IMR-90 (cell line): ENCODE measurements at regions not wholly inside any gene's neighbourhood (a gene's known extent, or its start where the extent isn't known, plus 50 kb on each side); places are given as distances from the start of the nearest gene placed in this dataset.

Experiments used
- BHLHE40 ChIP-seq: fragments of 150-350 bp; IDR thresholded peaks from 2 replicates; pipeline ENCODE4 v1.6.1; 2016; ENCODE audit warnings: mild to moderate bottlenecking, low read depth, low read length
- CEBPB ChIP-seq: IDR thresholded peaks from 2 replicates; pipeline ENCODE4 v1.6.1; 2012; ENCODE audit warnings: low read depth, low read length, improper control_type of control experiment
- CHD1 ChIP-seq: IDR thresholded peaks from 2 replicates; pipeline ENCODE4 v1.6.1; 2012; ENCODE audit warnings: low read depth, low read length, improper control_type of control experiment
- MAFK ChIP-seq: IDR thresholded peaks from 2 replicates; pipeline ENCODE4 v1.6.1; 2012; ENCODE audit warnings: low read depth, low read length, improper control_type of control experiment
- MAZ ChIP-seq: IDR thresholded peaks from 2 replicates; pipeline ENCODE4 v1.6.1; 2012; ENCODE audit warnings: low read depth, mild to moderate bottlenecking, low read length, improper control_type of control experiment, moderate library complexity, borderline replicate concordance
- MXI1 ChIP-seq: IDR thresholded peaks from 2 replicates; pipeline ENCODE4 v1.6.1; 2012; ENCODE audit warnings: low read depth, mild to moderate bottlenecking, low read length, moderate library complexity, borderline replicate concordance
- POLR2A ChIP-seq: IDR thresholded peaks from 2 replicates; pipeline ENCODE4 v1.6.1; 2012; ENCODE audit warnings: mild to moderate bottlenecking, low read depth, low read length
- RFX5 ChIP-seq: IDR thresholded peaks from 2 replicates; pipeline ENCODE4 v1.8.0; 2012; ENCODE audit warnings: low read depth, mild to moderate bottlenecking, low read length, moderate library complexity
- SMC3 ChIP-seq: fragments of 150-350 bp; IDR thresholded peaks from 2 replicates; pipeline ENCODE4 v1.6.1; 2016; ENCODE audit warnings: low read depth, mild to moderate bottlenecking, antibody characterized with exemption, low read length, moderate library complexity
- TF ChIP-seq, protein P1 (sequence below): conservative IDR thresholded peaks from 2 replicates; pipeline ENCODE4 v1.5.1; 2012; ENCODE audit warnings: mild to moderate bottlenecking, low read depth, low read length, improper control_type of control experiment
- TF ChIP-seq, protein P2 (sequence below): fragments of 150-350 bp; IDR thresholded peaks from 2 replicates; pipeline ENCODE4 v1.6.1; 2017; ENCODE audit warnings: mild to moderate bottlenecking, antibody characterized with exemption, low read length, low read depth

DNA sequence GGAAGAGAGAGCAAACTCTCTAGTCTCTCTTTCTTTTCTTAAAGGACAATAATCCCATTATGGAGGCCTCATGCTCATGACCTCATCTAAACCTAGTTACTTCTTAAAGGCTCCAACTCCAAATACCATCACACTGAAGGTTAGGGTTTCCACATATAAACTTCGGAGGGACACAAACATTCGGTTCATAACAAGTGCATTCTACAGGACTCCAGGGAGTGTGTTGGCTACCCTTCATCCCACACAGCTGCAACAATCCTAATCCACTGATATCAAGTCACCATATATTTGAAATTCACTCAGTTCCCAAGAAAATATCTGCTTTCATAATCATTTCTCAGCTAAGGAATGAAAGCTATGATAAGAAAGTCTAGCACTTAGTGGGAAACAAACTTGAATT lies 265.9 kb upstream of the PLEKHG7 start:
- no peak for TF ChIP-seq POLR2A
- TF ChIP-seq, protein P1, sequence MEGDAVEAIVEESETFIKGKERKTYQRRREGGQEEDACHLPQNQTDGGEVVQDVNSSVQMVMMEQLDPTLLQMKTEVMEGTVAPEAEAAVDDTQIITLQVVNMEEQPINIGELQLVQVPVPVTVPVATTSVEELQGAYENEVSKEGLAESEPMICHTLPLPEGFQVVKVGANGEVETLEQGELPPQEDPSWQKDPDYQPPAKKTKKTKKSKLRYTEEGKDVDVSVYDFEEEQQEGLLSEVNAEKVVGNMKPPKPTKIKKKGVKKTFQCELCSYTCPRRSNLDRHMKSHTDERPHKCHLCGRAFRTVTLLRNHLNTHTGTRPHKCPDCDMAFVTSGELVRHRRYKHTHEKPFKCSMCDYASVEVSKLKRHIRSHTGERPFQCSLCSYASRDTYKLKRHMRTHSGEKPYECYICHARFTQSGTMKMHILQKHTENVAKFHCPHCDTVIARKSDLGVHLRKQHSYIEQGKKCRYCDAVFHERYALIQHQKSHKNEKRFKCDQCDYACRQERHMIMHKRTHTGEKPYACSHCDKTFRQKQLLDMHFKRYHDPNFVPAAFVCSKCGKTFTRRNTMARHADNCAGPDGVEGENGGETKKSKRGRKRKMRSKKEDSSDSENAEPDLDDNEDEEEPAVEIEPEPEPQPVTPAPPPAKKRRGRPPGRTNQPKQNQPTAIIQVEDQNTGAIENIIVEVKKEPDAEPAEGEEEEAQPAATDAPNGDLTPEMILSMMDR: no peak
- TF ChIP-seq MAZ: no peak
- TF ChIP-seq RFX5: no peak
- TF ChIP-seq, protein P2, sequence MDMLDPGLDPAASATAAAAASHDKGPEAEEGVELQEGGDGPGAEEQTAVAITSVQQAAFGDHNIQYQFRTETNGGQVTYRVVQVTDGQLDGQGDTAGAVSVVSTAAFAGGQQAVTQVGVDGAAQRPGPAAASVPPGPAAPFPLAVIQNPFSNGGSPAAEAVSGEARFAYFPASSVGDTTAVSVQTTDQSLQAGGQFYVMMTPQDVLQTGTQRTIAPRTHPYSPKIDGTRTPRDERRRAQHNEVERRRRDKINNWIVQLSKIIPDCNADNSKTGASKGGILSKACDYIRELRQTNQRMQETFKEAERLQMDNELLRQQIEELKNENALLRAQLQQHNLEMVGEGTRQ: no peak
- no peak for TF ChIP-seq BHLHE40
- TF ChIP-seq SMC3: no peak
- no peak for TF ChIP-seq MAFK
- TF ChIP-seq CHD1: no peak
- TF ChIP-seq MXI1: no peak
- TF ChIP-seq CEBPB: no peak
